GM19328 (cell line): ENCODE measurements at regions not wholly inside any gene's neighbourhood (a gene's known extent, or its start where the extent isn't known, plus 50 kb on each side); places are given as distances from the start of the nearest gene placed in this dataset.
"Not testable (repeated sequence)": the region's sequence is repeated elsewhere in the genome, so short reads cannot be mapped to it uniquely, and the experiment has no call there.

Experiments
- ATAC-seq: cut with Tn5 transposase; IDR thresholded peaks from one replicate; pipeline ENCODE4 v1.9.1; 2021; ENCODE audit warnings: mild to moderate bottlenecking, moderate library complexity; ENCODE audit not compliant: unreplicated experiment

DNA sequence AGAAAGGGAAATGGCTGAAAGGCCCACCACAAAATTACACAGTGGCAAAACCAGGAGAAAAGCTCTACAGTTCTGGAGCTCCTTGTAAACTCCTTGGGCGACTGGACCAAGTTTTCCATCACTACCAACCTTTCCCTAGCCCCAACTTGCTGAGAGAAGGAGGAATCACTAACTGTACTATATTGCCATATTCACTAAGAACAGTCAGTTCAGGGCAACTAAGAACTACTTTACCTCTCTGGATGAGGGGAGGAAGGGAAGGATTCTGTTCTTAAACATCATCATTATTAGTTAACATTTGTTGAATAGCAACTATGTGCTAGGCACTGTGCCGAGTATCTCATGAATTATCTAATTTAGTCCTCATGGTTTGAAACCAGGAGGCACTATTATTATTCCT lies 98.1 kb upstream of the SVIL start:
- ATAC-seq, result no peak

DNA sequence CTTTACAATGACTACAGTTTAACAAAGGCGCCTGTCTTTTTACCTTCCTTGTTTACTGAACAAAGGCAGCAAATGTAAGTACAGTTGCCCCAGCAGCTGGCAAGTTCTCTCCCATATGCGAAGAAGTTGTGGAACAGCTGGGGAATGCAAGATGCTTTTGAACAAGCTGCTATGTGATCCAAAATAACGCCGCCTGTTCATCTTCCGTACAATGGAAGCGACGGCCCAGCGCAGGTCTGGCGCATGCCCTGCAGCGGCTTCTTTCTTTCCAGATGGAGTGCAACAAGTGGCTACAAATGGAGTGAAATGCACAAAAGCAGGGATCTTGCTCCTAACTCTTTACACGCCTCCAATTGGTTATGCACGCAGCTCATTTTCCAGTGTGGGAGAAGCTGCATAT lies 97.0 kb upstream of the SVIL start:
- no peak for ATAC-seq

DNA sequence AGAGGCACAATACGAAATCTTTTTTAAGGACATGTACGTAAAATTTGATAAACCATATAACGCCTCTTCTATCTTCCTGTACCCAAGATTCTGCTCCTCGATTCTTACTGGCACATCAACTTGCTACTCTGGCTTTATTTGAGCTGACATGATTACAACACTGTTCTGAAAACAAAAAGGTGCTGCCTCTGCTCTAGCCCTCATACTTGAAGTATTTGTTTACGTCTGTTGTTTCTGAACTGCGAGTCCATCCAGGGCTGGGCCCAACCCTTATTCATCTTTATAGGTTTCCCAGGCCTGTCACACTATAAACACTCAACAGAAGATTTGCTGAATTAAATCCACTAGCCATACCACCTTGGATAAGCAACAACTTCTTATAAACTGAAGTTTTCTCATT lies 96.2 kb upstream of the SVIL start:
- ATAC-seq, result no peak

DNA sequence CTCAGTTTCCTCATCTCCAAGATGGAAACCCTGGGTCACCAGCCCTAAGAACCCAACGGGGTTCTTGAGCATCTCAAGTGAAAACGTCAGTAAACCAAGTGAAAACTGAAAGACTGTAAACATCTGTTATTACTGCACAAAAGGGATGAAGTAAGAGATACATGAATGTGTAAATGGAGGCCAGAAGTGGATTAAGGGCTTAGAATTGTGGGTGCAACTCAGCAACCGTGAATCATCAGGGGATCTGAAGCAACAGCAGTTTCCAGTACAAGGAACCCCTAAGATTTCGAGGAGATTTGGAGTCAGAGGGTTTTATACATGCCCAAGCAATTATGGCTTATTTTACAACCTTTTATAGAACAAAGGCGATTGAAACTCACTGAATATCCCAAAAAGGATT lies 95.7 kb upstream of the SVIL start:
- ATAC-seq, result no peak

DNA sequence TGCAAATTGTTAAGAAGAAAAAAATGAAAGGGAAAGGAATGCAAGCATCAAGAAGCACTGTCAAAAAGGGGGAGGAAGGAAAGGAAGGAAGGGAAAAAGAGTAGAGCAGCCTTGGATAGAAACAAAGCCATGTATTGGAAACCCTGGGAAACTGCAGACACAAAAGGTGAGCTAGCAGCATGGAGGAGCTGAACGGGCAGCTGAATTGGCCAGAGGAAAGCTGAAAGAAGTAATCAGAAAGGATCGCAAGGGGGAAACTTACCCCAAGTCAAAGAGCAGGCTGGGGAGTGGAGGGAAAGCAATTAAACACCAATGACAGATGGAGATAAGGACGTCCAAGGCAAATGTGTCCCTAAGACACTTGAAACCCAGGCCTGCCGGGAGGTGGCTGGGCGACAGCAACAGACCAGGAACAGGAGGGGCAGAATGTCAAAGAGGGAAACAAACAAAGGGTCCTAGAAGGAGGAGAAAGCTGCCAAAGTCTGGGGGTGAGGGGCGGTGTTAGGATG lies 93.8 kb upstream of the SVIL start:
- ATAC-seq, result no peak

DNA sequence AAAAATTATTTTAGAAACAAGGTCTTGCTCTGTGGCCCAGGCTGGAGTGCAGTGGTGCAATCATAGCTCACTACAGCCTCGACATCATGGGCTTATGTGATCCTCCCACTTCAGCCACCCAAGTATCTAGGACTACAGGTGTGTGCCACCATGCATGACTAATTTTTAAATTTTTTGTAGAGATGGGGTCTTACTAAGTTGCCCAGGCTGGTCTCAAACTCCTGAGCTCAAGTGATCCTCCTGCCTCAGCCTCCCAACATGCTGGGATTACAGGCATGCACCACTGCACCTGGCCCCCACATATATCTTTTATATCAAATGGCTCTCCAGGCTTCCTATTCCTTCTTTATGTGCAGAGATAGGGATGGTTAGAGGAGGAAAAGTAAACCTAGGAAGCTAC lies 91.2 kb upstream of the SVIL start:
- not testable (repeated sequence) for ATAC-seq

DNA sequence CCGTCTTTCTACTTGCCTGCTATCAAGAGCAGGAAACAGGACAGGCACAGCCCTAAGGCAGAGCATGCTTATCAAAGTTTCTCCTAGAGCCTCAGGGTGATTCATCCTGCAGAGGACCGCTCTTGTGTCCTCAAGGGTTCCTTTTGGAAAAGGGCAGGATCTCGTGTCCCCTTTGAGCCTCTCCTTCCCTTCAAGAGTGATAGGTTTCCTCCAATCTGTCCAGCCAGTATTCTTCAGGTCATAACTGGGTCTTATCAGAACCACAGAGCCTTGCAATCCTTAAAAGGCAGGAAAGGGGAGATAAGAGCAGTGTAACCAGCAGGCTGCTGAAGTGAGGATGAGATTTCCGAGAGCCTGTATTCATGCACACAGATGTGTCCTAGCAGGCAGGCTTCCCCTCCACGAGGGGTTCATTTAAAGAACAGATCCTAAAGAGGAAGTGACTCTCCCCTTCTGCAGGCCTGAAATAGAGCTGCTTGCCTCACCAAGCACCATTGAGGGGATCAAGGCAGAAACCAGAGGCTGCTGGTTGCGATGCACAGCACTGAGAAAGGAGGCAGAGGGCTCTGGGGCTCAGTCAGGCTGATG lies 90.5 kb upstream of the SVIL start:
- ATAC-seq, result no peak

DNA sequence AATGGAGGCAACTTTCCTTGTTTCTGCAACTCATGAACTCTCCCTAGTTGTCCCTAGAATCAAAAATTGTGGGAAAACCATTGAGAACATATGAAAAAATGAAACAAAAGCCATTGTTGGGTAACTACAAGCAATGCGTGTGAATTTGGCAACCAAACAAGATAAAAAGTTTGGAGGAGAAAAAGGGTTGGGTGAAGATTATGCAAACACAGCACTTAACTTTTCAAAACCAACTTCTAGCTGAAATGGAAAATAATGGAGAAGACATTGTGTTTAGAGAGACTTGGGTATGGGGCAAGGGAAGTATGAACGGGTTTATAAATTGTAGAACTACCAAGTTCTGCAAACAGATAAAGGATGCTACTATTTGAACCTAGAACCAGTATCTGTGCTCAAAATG lies 89.0 kb upstream of the SVIL start:
- ATAC-seq, result no peak

DNA sequence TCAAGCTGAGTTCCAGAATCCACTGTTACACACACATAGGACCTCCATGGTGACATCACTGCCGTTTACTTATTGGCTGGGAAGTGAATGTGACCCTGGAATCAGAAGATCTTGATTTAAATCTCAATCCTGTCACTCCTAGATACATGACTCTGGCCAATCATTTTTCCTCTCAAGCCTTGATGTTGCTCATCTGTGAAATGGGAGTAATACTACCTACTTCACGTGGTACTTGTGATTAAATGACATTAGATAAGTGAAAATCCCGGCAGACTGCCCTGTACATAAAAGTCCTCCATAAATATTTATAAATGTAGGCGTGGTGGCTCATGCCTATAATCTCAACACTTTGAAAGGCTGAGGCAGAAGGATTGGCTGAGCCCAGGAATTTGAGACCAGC lies 88.0 kb upstream of the SVIL start:
- no peak for ATAC-seq

DNA sequence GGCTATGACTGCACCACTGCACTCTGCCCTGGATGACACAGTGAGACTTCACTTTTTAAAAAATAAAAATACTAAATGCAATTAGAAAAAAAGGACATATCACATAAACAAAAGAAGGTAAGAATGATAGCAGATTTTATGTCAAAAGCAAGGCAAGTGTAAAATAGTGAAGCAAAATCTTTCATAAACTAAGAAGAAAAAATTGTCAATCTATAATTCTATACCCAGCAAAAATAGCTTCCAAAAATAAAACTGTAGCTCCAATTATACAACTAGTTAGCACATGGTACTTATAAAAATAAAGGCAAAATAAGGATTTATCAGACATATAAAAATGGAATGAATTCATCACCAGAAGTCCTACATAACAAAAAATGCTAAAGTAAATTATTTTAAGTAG lies 85.4 kb upstream of the SVIL start:
- ATAC-seq, result no peak

DNA sequence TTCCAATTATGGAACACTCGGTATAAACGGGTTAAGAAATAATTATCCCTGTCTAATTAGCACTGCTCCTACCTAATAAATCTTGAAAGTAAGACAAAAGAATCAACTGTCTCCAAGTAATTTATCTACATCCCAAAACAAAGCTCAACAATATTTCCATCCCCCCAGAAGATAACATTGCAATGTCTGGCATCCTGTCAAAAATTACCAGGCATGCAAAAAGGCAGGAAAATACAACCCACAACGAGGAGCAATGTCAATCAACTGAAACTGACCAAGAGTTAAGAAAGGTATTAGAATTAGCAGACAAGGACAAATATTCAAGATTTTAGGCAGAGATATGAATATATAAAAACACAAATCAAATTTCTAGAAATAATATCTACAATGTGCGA lies 84.5 kb upstream of the SVIL start:
- no peak for ATAC-seq

DNA sequence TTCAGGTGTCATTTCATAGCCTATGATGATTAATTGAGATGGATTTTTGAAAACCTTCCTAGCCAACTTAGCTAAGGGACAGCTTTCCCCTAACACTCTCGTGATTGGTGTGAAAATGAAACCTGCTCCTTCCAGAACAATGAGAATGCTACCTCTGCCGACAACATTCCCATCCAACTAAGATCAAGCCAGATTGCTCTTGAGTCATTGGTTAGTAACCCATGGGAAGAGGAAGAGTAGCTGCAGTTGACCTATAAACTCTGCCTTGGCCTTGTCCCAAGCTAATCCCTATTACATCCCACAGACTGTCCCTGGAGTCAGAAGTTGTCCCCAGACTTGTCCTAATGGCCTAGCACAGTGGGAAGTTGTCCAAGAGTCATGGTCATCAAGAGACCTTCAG lies 80.5 kb upstream of the SVIL start:
- no peak for ATAC-seq

DNA sequence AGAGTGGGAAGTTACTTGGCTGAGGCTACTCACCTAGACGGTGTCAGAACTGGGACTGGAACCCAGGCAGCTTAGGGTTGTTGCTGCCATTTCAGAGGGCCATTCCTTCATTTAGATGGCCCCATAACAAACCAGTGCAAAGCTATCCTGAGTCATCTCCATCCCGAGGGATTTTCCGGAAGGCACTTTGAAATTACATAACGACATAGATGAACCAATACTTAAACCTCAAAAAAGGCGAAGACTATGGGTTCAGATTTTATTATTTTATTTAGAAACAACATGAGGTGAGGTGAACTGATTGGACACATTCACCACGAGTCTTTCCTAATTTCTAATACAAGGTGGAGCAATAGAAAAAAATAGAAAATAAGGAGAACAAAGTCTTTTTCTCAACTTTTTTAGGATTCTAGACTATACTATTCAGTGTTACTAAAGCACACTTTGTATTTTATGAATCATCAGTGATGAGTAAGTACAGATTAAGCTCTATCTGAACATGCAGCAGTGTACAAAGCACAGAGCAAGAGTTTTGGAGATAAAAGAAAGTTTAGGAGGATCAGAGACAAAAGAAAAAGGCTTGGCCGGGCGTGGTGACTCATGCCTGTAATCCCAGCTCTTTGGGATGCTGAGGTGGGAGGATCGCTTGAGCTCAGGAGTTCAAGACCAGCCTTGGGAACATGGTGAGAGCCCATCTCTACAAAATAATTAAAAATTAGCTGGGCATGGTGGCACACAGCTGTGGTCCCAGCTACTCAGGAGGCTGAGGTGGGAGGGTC lies 79.5 kb upstream of the SVIL start:
- no peak for ATAC-seq

DNA sequence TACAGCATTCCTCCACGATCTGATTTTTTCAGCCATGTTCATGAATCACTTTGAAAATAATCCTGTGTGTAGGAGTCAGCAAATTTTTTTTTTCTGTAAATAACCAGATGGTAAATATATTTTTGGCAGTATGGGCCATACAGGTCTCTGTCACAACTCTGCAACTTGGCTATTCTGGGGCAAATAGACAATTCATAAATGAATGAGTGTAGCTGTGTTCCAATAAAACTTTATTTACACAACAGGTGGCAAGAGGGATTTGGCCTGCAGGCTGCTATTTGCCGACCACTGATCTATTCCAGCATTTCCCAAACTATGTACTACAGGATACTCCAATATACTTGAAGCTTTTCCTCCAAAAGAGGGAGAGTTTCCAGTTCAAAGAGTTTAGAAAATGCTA lies 78.7 kb upstream of the SVIL start:
- no peak for ATAC-seq

DNA sequence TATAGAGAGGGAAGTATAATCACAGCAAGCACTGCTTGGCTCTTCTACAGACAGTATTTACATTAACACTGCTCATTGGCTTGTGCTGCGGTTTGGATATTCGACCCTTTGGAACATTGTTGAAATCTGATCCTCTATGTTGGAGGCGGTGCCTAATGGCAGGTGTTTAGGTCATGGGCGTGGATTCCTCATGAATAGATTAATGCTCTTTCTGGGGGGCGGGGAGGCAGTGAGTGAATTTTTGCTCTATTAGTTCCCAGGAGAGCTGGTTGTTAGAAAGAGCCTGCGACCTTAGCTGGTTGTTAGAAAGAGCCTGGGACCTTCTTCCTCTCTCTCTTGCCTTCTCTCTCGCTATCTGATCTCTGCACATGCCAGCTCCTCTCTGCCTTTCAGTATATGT lies 77.3 kb upstream of the SVIL start:
- ATAC-seq, result no peak

DNA sequence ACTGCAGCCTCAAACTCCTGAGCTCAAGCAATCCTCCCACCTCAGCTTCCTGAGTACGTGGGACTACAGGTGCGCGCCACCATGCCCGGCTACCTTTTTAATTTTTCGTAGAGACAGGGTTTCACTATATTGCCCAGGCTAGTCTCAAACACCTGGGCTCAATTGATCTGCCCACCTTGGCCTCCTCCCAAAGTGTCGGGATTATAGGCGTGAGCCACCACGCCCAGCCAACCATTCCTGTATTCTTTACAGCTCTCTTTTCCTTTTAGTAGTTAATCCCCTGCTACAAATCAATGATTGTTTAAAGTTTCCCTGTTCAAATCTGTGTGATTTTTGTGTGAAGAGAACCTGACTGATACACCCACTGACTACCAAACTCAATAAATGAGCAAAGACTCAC lies 75.4 kb upstream of the SVIL start:
- ATAC-seq, result no peak

DNA sequence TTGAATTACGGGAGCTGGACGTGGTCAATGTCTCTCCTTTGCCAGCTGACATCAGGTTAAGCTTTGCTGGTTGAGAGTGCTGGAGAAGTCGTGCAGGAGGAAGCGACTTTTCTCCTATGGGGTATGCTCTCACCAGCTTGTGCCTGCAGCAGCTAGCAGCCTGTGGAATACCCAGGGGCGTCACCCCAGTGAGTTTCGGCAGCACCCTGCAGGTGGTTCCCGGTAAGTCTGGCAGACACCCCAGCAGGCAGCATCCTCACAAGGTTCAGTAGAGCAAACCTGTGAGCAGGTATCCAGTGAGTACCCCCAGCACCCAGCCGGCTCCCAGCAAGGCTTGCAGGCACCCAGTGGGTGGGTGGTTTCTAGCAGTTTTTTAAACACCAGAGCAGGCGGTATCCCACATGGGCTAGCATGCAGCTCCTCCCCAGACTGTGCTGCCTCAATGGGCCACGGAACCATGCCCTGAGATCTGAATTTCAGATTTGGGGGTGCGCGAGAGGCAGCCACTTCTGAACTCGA lies 74.8 kb upstream of the SVIL start:
- ATAC-seq, result no peak

DNA sequence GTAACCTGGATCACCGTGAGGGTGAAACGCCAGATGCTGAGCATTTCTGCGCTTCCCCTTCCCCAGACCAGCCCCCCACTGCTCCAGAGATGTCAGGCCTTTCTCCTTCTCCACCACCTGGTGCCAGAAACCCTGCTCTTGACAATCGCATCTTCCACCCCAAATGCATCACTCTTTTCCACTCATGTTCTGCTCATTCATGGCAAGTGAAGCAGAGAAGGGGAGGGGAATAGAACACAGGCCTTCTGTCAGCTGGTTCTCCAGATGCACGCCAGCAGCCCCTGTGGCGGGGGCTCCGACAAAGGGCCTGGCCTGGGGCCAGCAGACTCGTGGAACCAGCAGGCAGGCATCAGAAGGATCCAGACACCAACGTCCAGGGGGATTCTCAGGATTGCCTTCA lies 68.5 kb upstream of the SVIL start:
- no peak for ATAC-seq

DNA sequence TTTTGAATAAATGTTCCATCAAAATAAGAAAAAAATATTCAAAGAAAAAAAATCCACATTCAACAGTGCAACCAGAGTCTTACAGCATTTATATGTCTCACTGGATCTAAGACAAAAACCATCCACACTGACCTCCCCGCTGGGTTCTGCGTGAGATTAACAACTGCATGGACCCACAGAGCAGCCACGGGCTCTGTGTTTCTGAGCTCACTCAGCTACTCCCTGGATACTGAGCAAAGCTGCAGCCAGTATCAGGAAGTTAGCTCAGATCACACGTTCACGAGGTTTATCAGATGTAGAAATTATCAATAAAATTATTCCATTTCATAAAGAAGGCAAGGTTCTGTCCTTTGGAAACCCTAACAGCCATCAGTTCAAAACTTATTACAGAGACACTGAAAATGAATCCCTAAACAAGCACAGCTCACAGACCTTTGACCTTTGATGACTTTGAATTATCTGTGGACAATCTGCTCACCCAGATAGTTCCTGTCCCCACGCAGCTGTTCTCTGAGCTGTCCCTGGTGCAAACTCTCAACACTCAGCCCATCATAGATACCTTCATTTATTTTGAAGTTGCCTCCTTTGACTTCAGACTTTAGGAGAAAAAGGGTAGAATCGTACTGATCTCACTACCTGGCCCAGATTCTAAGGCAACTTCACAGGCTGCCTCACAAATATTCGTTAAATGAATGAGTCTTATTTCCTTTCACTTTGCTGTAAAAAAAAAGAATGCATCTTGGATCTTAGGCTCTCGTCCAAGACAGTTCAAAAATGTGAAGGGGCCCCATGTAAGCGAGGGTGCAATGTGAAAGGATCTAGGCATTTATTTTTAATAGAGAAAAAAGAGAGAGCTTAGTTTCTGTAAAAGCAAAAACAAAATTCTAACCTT lies 67.7 kb upstream of the SVIL start:
- ATAC-seq, result no peak

DNA sequence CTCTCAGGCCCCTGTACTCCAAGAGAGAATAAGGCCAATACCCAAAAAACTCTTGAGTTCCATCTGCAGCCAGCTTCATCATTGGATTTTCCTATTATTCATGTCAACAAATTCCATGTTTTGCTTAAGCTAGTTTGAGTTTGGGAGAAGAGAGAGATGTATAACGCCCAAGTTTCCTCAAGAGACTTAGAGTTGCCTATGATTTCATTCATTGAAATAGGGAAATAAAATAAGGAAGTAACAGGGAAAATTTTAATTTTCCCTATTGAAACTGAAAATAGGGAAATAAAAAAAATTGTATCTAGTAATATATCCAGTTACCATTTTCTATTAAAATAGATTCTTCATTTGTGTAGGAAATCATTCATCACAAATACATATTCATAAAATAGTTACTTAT lies 66.5 kb upstream of the SVIL start:
- ATAC-seq, result no peak

DNA sequence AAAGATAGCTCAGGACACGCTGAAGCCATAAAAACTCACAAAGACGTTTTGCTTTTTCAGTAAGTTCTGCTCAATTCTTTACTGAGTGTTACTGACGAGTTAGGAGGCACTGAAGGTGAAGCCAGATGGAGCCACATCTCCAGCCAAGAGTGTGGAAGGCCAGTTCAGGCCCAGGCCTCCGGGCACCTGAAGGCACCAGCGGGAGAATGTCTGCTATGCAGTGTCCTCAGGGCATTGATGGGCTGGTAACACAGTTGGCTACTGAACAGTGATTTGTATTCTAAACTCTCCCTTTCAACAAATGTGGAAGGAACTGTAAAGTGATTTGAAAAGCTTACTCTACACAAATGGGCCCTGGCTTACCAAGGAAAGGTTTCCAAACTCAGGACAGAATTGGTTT lies 64.8 kb upstream of the SVIL start:
- no peak for ATAC-seq
